AG04450 (cell line): ENCODE measurements at regions not wholly inside any gene's neighbourhood (a gene's known extent, or its start where the extent isn't known, plus 50 kb on each side); places are given as distances from the start of the nearest gene placed in this dataset.

Experiments
- CTCF ChIA-PET: fragments of 300-600, 350-600 bp; formaldehyde crosslinking; extraction: SDS; loops from one replicate; lab custom pipeline; 2022; ENCODE audit warnings: antibody characterized with exemption, inconsistent platforms; lab: Charles Lee
- POLR2A ChIA-PET: fragments of 350-600 bp; formaldehyde crosslinking; extraction: SDS; loops from one replicate; lab custom pipeline; 2021; ENCODE audit warnings: antibody characterized with exemption, inconsistent platforms; lab: Yijun Ruan, JAX
- DNase-seq: peaks from one replicate; pipeline ENCODE4 v3.0.0-alpha.2; 2011; ENCODE audit warnings: low read depth, low spot score
- H3K27ac ChIP-seq: one replicate; pipeline ENCODE4 v1.5.1; 2012; ENCODE audit warnings: low read depth, low read length, control low read depth
- H3K27me3 ChIP-seq: one replicate; pipeline ENCODE4 v1.6.0; 2012; ENCODE audit warnings: low read length; ENCODE audit not compliant: control insufficient read depth, insufficient read depth
- H3K4me3 ChIP-seq: 2 replicates; pipeline ENCODE4 v1.5.1; 2011; ENCODE audit warnings: mild to moderate bottlenecking, low read depth, low read length, control low read depth
- H3K9me3 ChIP-seq: 2 replicates; pipeline ENCODE4 v1.5.1; 2012; ENCODE audit warnings: low read length; ENCODE audit not compliant: control insufficient read depth, insufficient read depth
- CTCF ChIP-seq: IDR thresholded peaks from 2 replicates; pipeline ENCODE4 v1.5.1; 2011; ENCODE audit warnings: low read depth, low read length, control low read depth, inconsistent platforms

- POLR2A ChIA-PET: no interaction called here
- CTCF ChIA-PET: no interaction called here
- H3K27ac ChIP-seq: no peak overlapping the region
- no peak for DNase-seq
- H3K4me3 ChIP-seq: no peak overlapping the region
- H3K27me3 ChIP-seq: no peaks in the 10 kb centered on the region
- no peaks in the 10 kb centered on the region for H3K9me3 ChIP-seq
- no peak for TF ChIP-seq CTCF
Measured at GRCh38 chr3:39593341-39593740, 125.9 kb downstream of the MOBP start.

- ChIA-PET CTCF (interaction anchor here (1.0 kb wide), 1 partner anchor 578 kb away, joined by 3 read pairs; no protein-coding TSS in a partner anchor), POLR2A (no interaction called here)
Measured at GRCh38 chr3:39601241-39601640, 133.8 kb downstream of the MOBP start.

DNA sequence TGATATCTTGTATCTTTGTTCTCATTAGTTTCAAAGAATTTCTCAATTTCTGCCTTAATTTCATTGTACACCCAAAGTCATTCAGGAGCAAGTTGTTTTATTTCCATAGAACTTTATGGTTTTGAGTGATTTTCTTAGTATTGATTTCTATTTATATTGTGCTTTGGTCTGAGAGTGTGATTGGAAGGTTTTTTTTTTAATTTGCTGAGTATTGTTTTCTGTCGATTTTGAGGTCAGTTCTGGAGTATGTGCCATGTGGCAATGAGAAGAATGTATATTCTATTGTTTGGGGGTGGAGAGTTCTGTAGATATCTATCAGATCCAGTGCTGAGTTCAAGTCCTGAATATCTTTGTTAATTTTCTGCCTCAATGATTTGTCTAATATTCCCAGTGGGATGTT is 138.4 kb downstream of the MOBP start:
- no peaks in the 10 kb centered on the region for H3K27me3 ChIP-seq
- POLR2A ChIA-PET: no interaction called here
- no peak overlapping the region for H3K4me3 ChIP-seq
- CTCF ChIA-PET: no interaction called here
- H3K27ac ChIP-seq: no peak overlapping the region
- H3K9me3 ChIP-seq: no peaks in the 10 kb centered on the region; the same call in 1 of the 2 replicates
- no peak for TF ChIP-seq CTCF
- DNase-seq: no peak

More at GRCh38 chr3:39601241-39601640, 133.8 kb downstream of the MOBP start:
- no peak for TF ChIP-seq CTCF
- H3K4me3 ChIP-seq: no peak overlapping the region
- DNase-seq: no peak
- no peaks in the 10 kb centered on the region for H3K9me3 ChIP-seq
- no peaks in the 10 kb centered on the region for H3K27me3 ChIP-seq
- no peak overlapping the region for H3K27ac ChIP-seq

GRCh38 chr3:39626198-39626597 is 158.7 kb downstream of the MOBP start:
- no peak for TF ChIP-seq CTCF
- H3K27me3 ChIP-seq: no peaks in the 10 kb centered on the region
- DNase-seq: no peak
- no peak overlapping the region for H3K4me3 ChIP-seq
- ChIA-PET CTCF (no interaction called here), POLR2A (no interaction called here)
- no peak overlapping the region for H3K27ac ChIP-seq
- H3K9me3 ChIP-seq: no peaks in the 10 kb centered on the region

GRCh38 chr3:39631136-39631535 is 163.7 kb downstream of the MOBP start:
- CTCF ChIA-PET: no interaction called here
- Histone ChIP-seq H3K4me3 (no peak overlapping the region), H3K27me3 (no peaks in the 10 kb centered on the region), H3K27ac (no peak overlapping the region), H3K9me3 (no peaks in the 10 kb centered on the region)
- no peak for TF ChIP-seq CTCF
- POLR2A ChIA-PET: no interaction called here
- DNase-seq: no peak
